NCI-H1694 treated with DMSO at 0.1 percent for 48 hours (cell line): ENCODE measurements at regions not wholly inside any gene's neighbourhood (a gene's known extent, or its start where the extent isn't known, plus 50 kb on each side); places are given as distances from the start of the nearest gene placed in this dataset.

Experiments used
- DNase-seq: peaks from one replicate; lab custom pipeline; 2025; lab: John Stamatoyannopoulos, UW

GRCh38 chr2:220432645-220433044 lies 805.2 kb downstream of the SLC4A3 start:
- no peak for DNase-seq

- DNase-seq = peak; percentile 94
These were observed 805.7 kb downstream of the SLC4A3 start for GRCh38 chr2:220433131-220433530.

- DNase-seq = no peak
These were observed 807.0 kb downstream of the SLC4A3 start for GRCh38 chr2:220434385-220434784.

GRCh38 chr2:220437938-220438337 lies 810.5 kb downstream of the SLC4A3 start:
- DNase-seq = no peak

GRCh38 chr2:220440731-220441130 lies 813.3 kb downstream of the SLC4A3 start:
- no peak for DNase-seq

- DNase-seq = no peak
These were observed 814.0 kb downstream of the SLC4A3 start for GRCh38 chr2:220441404-220441803.

GRCh38 chr2:220442012-220442411 lies 814.6 kb downstream of the SLC4A3 start:
- DNase-seq = no peak

GRCh38 chr2:220445429-220446105 lies 818.1 kb downstream of the SLC4A3 start:
- no peak for DNase-seq

- no peak for DNase-seq
These were observed 818.8 kb downstream of the SLC4A3 start for GRCh38 chr2:220446106-220446712.

GRCh38 chr2:220450846-220451245 lies 823.4 kb downstream of the SLC4A3 start:
- DNase-seq = no peak

- no peak for DNase-seq
These were observed 824.0 kb downstream of the SLC4A3 start for GRCh38 chr2:220451438-220451837.

GRCh38 chr2:220452561-220452960 lies 825.1 kb downstream of the SLC4A3 start:
- DNase-seq = no peak

- DNase-seq = no peak
These were observed 828.0 kb downstream of the SLC4A3 start for GRCh38 chr2:220455351-220455990.

GRCh38 chr2:220458051-220458450 lies 830.6 kb downstream of the SLC4A3 start:
- no peak for DNase-seq

GRCh38 chr2:220460257-220460985 lies 833.0 kb downstream of the SLC4A3 start:
- no peak for DNase-seq

GRCh38 chr2:220463876-220464275 lies 836.4 kb downstream of the SLC4A3 start:
- DNase-seq = no peak

GRCh38 chr2:220465700-220466099 lies 838.3 kb downstream of the SLC4A3 start:
- no peak for DNase-seq

GRCh38 chr2:220466251-220466691 lies 838.8 kb downstream of the SLC4A3 start:
- DNase-seq = no peak

- DNase-seq = no peak
These were observed 841.8 kb downstream of the SLC4A3 start for GRCh38 chr2:220469201-220469600.

GRCh38 chr2:220473611-220474010 lies 846.2 kb downstream of the SLC4A3 start:
- DNase-seq = no peak

GRCh38 chr2:220476877-220477276 lies 849.4 kb downstream of the SLC4A3 start:
- no peak for DNase-seq

GRCh38 chr2:220478305-220479058 lies 851.1 kb downstream of the SLC4A3 start:
- no peak for DNase-seq
